PC-9 (cell line): ENCODE measurements at regions not wholly inside any gene's neighbourhood (a gene's known extent, or its start where the extent isn't known, plus 50 kb on each side); places are given as distances from the start of the nearest gene placed in this dataset.

Experiments used
- EZH2 ChIP-seq: fragments of 200-600 bp; sonication (generic); IDR thresholded peaks from 2 replicates; pipeline ENCODE4 v1.8.0; 2017; ENCODE audit warnings: antibody characterized with exemption, low read depth
- TF ChIP-seq, protein P1 (sequence below): fragments of 200-600 bp; sonication (generic); conservative IDR thresholded peaks from 2 replicates; pipeline ENCODE4 v1.6.1; 2017; ENCODE audit warnings: mixed run types, antibody characterized with exemption, mild to moderate bottlenecking, moderate library complexity

DNA sequence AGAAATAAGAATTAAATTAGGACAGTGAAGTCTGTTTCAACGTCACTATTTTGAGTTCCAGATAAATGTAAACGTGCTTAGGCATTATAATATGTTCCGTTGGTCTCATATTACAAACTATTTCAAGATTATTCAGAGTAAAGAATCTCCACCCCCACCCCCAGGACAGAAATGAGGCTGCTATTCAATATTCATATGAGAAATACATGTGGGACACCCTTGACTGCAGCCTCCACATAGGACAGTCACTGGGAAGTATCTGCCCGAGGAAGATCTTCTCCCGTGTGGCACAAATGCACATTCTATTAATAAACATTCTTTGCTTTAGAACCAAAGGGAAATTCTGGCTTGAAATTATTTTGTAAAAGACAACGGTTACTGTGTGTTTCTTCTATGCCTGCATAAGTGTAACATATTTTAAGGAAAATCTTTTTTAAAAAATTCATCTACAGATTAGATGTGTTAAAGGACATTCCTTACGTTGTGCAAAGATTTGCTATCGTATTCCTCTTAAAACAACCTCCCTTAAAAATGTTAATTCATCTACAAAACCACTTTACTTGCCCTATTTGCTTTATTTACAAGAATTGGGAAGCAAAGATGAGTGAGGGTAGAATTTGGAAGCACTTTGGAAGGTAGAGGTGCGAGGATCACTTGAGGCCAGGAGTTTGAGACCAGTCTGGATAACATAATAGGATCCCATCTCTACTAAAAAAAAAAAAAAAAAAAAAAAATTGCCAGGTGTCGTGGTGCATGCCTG, 148.3 kb upstream of the SOX14 start:
- TF ChIP-seq, protein P1, sequence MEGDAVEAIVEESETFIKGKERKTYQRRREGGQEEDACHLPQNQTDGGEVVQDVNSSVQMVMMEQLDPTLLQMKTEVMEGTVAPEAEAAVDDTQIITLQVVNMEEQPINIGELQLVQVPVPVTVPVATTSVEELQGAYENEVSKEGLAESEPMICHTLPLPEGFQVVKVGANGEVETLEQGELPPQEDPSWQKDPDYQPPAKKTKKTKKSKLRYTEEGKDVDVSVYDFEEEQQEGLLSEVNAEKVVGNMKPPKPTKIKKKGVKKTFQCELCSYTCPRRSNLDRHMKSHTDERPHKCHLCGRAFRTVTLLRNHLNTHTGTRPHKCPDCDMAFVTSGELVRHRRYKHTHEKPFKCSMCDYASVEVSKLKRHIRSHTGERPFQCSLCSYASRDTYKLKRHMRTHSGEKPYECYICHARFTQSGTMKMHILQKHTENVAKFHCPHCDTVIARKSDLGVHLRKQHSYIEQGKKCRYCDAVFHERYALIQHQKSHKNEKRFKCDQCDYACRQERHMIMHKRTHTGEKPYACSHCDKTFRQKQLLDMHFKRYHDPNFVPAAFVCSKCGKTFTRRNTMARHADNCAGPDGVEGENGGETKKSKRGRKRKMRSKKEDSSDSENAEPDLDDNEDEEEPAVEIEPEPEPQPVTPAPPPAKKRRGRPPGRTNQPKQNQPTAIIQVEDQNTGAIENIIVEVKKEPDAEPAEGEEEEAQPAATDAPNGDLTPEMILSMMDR, result no peak
- TF ChIP-seq EZH2, result no peak
